Stimulated activated CD8-positive, alpha-beta memory T cell treated with anti-CD3 and anti-CD28 coated beads, Interleukin-4, amount 100 ng/mL, for 48 hours (primary cell): ENCODE measurements at regions not wholly inside any gene's neighbourhood (a gene's known extent, or its start where the extent isn't known, plus 50 kb on each side); places are given as distances from the start of the nearest gene placed in this dataset.

ENCODE experiments used
- DNase-seq: peaks from one replicate; pipeline ENCODE4 v3.0.0-alpha.2; 2020

DNA sequence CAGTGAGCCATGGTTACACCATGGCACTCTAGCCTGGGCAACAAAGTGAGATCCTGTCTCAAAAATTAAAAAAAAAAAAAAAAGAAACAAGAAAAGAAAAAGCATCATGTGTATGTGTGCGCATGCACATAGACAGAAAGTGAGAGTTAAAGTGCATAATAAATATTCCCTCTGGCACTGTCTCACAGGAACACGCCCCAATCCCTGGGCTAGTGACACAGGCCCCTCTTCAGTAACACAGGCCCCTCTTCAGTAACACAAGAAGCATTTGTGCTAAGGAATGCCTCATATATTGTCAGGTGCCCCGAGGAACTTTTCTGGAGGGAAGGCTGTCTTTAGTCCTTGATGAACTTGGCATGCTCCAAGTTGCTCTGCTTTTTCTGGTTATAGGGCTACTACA, 57.5 kb downstream of the RPL27A start:
- DNase-seq, result no peak

DNA sequence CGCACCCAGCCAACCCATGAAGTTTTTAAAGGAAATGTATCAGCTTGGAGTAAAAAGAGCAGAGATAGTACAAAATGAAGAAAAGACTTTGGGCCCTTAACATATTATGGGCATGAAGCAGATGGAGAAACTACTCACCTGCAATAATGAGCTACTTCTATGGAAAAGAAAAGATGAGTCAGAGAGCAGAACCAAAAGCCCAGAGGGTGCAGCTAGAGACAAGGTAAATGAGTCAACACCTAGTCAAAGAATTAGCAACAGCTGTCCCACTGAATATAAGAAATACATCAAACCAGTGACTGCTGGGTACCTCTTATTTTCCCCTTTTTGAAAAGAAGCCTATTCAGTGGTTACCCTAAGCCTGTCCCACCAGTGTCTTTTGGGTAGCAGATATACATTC, 61.8 kb downstream of the RPL27A start:
- no peak for DNase-seq

DNA sequence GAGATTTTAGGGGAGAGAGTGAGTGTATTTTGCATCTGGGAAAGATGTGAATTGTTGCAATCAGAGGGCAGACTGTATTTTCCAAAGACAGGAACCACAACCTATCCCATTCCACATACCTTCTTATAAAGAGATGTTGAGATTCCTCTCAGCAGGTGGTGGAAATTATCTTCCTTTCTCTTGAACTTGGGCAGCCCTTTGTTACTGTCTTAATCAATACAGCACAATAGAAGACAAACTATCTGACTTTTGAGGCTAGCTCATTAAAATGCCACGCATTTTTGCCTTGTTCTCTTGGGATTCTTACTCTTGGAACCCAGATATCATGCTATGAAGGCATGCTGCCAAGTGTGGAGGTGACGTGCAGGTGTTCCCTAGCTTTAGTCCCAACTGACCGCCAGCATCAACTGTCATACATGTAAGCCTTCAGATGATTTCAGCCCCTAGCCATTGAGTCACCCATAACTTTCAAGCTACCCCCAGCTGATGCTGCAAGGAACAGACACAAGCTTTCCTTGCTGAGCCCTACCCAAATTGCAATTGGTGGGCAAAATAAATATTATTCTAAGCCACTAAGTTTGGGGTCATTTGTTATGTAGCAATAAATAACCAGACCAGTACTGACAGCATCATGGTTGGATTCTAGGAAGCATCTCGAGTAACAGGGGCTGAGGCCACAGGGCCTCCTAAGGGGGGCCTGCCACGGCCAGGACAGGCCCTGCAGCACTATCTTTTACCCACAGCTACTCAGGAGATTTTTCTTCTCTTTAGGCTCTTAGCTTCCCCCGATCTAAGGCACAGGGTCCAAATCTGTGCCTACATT, 63.0 kb downstream of the RPL27A start:
- DNase-seq, result no peak

DNA sequence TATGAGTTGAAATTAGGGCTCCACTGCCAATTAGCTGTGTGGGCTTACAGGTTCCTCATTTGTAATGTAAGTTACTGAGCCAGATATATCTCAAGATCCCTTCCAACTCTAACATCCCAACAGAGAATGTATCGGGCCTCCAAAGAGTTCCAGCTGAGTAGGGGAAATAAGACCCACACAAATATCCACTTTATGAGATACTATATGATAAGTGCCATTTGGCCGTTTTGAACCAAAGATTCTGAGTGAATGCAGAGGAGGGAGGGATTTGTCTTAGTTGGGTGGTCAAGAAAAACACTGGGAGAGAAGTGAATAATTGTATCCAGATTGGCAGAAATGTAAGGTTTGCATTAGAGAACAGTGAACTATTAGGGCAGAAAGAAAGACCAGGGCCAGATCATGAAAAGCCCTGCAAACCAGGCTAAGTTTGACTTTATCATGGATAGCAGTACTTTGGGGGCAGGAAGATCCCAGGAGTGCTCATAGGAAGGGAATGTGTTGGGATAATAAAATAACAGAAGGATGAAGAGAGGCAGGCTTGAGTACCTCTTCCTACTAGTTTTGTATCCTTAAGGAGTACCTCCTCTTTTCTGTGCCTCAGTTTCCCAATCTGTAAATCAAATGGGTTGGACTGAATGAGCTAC, 63.9 kb downstream of the RPL27A start:
- no peak for DNase-seq

DNA sequence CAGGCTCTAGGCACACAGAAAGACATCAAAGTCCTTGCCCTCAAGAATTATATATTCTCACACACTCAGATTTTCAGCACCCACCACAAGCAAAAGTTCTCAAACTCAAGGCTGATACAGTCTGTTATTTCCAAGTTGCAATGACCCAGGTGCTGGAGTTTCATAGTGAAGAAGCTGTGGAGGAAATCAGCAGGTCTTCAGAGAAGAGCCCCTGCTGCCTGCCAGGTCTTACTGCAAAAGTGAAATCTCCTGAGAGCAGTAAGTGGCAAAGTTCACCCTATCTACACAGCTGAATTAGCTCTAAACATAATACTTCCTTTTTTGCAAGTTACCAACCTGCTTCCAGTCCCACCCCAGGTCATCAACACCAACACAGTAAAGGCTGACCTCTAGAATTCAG, 64.6 kb downstream of the RPL27A start:
- no peak for DNase-seq

DNA sequence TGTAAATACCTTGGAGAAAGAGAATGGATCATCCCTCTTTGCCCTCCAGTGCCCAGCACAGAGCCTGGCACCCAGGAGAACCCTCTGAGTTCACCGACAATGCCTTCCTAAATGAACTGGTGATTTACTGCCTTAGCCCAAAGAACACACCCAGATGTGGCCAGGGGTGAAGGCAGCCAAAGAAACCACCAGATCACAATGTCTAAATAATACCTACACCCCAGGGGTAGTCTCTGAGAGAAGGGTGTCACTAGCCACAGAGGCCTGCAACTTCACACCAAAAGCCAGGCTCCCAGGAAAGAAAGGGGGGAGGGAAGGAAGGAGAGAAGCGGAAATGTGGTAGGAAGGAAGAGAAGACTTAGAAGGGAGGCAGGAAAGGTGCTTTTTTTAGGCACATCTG, 65.7 kb downstream of the RPL27A start:
- no peak for DNase-seq

DNA sequence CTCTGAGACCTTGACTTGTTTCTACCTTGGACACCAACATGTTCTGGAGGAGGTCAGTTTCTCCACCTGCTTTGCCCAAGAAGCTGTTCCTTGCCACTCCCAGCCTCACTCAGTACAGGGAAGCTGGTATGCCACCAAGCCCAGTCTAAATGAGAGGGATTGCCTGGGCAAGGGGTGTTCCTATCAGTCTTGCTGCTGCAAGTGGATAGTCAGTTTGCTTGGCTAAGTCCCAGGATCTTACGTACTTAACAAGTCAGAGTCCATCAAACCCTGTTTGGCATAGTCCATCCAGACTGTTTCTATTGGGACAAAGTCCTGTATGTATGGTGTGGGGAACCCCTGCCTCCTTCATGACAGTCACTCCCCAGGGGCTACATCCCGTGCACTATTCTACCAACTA, 66.6 kb downstream of the RPL27A start:
- DNase-seq, result no peak

DNA sequence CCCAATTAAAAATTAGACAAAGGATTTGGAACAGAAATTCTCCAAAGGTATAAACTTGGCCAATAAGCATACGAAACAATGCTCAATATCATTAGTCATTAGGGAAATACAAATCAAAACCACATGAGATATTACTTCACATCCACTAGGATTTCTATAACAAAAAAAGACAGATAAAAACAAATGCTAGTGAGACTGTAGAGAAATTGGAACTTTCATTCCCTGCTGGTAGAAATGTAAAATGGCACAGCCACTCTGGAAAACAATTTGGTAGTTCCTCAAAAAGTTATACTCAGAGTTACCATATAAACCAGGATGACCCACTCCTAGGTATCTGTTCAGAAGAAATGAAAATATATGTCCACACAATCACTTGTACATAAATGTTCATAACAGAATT, 71.6 kb downstream of the RPL27A start:
- no peak for DNase-seq

DNA sequence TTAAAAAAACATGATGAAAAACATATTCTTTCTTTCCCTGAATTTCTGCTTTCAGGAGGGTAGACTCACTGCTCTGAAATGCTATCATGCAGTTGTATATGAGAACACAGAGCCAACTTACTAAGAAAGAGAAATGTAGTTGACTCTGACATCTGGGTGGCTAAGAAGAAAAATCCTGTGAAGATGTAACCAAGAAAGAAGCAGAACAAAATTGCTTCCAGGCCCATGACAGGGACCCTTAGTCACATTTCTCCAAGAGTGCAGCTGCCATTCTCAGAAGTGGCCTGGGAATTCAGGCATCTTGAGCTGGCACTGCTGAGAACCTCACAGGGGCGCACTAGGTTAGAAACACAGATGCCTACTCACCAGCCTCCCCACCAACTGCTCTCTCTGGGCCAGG, 73.6 kb downstream of the RPL27A start:
- DNase-seq, result no peak

DNA sequence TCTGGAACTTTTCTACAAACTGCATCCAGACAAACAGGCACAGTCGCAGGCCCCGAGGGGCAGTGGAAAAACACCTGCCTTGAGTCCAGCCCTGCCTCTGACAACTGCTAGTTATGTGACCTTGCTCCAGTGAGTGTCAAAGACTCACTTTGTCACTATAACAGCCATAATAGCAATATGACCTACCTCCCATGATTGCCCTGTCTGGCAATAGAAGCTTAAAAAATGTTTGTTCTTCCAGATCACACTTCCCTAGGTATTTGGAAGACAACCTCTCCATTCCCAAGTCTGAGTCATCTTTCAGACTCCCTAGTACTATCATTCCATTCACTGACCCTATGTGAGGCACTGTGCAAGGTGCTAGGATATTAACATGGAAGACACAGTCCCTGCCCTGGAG, 74.5 kb downstream of the RPL27A start:
- DNase-seq, result no peak

DNA sequence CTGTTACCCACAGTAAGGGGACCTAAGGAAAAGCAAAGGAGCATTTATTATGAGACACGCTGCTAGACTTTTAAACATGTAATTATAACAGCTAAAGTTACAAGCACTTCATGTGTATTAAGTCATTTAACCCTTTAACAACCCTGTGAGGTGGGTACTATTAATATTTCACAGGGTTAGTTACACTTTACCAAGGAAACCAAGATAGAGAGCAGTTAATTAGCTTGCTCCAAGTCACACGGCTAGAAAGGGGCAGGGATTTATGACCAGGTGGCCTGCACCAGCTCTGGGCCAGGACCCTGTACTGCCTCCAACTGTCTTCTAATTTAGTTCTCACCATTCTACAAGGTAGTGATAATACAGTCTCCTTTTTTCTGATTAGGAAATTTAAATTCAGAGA, 74.9 kb downstream of the RPL27A start:
- DNase-seq, result no peak

DNA sequence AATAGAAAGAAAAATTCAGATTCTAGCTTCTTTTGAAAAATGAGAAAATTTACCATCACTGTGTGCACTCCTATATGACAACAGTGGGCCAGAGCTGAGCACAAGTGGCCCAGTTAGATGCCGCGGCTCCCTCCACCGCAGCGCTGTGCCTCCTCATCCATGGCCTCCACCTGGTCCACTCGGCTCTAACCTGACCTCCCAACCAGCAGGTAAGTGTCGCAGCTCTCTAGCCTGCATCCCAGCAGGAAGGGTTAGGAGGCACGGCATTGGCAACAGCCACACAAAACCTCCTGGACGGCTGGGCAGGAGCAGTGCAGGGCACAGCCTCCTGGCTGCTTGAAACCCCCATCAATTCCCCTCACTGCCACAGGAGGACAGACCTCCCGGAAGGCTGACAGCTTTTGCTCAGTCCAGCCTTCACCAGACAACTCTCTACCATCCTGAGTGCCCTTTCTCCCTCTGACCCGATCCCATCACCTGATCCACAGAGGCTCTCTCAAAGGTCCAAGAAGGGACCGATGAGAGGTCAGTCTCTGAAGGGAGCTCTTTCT, 76.1 kb downstream of the RPL27A start:
- DNase-seq, result no peak

DNA sequence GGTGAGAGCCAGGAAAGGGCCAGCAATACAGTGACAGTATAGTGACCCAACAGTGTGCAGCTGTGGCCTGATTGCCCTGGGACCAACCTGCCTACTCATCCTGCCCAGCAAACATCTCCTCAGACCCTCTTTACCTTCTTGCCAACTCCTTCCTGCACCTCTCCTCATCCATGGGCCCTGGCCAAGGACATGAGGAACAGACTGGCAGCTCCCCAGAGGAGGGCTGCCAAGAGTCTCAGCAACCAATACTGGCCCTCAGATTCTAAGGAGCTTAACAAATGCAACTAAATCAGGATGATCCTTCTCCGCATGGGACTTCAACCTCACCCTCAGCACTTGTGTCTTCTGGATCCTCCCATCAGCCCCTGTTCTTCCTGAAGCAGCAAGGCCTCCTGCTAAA, 77.0 kb downstream of the RPL27A start:
- no peak for DNase-seq

DNA sequence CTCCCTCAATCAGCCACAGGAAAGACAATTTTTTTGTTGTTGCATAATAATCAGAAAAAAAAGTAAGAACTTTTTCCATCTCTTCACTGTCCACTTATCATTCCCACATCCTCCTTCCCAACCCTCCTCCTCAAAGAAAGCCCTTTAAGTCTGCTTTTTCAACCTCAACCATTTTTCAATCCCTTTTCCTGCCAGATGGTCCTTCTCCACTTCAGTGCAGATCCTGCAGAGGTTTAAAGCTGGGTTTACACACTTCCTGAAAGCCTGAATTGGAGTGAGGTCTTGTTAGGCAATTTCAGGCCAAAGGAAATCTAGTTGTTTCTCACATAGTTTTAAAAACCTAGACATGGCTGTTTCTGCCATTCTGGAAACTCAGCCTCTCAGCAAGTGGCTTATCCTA, 78.3 kb downstream of the RPL27A start:
- DNase-seq, result no peak

DNA sequence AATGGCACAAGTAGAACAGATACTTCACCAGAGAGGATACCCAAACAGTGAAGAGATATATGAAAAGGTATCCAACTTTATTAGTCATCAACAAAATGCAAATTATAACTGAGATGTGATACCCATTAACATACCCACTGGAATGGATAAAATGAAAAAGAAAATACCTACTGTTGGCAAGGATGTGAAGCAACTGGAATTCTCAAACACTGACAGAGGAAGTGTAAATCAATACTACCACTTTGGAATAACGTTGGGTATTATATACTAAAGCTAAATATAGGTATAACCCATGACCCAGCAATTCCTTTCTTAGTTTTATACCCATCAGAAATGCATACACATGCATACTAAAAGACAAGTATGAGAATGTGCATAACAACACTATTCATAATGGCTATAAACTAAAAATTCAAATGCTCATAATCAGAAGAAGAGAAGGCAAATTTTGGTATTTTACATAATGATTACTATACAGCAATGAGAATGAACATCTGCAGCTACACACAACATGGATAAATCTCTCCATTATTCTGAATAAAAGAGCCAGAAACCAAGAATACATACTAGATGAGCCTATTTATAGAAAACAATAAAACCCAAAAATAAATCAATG, 80.6 kb downstream of the RPL27A start:
- no peak for DNase-seq

DNA sequence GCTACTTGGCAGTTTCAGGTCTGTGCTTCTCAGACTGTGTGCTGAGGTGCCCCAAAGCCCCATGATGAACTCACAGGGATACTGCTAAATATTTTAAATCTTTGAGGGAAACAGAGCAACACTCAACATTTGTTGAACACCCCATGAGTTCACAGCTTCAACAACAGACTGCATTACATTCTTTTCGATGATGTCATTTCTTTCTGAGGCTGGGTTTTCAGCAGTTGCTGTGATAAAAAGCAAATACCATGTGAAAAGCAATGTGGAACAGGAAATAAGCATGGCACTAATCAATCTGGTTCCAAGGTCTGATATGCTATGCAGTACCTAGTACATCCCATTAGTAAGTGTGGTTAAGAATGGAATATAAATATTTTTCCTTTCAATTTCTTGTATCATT, 82.7 kb downstream of the RPL27A start:
- DNase-seq, result no peak

DNA sequence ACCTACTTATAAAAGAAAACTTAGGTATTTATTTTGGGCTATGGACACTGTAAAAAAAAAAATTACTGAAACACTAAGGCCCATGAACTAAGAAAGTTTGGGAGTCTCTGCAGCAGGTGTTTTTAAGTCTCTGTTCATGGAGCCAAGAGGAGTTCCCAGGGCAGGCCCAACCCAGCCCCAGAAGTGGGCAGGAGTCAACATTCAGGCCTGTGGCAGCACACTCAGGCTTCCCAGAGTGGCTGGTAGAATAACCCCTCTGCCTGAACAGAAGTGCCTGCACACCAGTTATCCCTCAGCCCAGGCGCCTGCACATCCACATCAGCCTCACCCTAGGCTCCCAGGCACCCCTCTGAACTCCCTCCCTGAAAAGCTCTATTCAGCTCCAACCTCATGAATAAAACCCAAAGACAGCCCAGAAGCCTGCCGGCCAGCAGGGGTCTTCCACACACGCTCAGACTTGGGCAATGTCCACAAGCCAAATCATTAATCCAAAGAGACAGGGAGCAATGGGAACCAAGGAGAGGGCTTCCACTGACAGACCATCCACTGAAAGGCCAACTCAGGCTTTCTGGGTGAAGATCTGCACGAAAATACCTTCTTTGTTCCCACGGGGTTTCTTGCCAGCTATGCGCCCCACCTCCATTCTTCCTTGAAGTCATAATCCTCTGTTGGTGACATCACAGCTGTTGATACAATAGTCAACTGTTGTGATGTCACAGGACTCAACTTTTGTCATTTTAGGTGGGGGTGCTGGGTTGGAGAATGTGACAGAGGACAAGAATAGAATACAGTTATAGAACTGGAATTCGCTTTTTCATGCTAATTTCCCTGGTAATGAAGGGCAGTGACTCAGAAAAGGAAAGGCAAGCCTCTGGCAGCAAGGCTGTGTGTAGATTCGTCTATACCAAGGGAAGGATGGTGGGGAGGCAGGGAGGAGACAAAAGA, 83.7 kb downstream of the RPL27A start:
- no peak for DNase-seq

DNA sequence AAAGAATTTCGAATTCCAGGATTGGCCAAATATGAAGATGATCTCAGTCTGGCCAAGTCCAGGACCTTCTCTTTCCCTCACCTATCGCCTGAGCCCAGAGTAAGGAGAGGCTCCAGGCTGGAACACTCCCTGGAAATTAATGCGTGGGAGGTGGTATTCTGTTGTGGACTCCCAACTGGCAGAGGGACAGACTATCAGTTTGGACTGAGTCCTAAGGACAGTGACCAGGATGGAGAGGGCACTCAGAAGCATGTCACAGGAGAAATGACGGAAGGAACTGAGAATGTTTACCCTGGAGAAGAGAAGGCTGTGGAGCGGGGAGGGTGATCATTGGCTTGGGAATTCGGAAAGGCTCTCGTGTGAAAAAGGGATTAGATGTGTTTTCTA, 84.4 kb downstream of the RPL27A start:
- no peak for DNase-seq

DNA sequence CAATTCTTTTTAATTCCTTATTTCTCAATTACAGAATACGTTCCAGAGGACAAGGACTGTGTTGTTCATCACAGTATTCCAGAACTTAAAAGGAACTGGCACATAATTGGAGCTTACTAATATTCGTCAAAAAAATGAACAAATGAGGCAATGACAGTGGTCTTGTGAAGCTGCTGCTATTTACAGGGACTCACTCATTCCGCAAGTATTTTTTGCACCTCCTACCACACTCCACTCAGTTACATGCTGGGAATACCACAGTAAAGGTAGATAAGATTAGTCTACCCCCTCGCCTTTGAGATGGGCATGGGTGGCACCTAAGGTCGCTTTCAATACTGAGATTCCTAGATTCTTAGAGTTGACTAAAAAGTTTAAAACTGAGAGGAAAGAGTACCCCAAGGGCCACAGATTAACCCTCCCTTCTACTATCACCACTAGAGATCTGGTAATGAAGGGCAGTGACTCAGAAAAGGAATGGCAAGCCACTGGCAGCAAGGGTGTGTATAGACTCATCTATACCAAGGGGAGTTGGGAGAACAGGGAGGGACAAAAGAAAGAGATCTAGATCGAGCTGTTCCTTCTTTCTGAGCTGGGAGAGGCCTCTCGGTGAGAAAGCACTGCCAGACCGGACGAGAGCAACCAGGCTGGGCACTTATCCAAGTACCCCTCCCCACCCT, 85.0 kb downstream of the RPL27A start:
- no peak for DNase-seq

DNA sequence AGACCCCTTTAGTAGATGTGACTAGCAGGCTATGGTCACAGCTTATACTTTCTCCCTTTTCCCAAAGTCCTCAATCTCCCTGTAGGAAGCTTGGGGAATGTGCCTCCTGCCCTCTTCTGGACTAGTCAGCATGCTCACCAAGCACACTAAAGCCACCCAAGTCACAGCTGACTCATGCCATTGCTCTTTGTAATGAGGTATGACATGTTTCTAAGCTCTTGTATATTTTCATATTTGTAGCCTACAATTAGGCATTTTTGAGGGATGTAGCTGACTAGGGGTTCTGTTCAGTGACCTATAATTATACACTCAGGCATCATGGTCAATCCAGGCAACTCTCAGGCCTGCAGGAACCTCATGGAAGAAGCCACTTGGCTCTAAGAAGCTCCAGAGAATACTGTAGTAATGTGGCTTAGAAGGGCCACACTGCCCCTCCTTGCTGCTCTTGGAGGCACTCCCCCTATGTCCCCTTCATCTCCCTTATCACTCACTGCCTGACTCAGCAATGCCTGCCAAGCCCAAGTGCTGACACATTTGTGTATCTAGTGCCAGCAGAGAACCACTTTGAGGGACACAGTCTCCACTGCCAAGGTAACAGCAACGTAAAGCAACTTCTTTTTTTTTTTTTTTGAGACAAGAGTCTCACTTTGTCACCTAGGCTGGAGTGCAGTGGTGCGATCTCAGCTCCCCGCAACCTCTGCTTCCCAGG, 86.2 kb downstream of the RPL27A start:
- DNase-seq, result no peak
